ENCODE measurements at regions not wholly inside any gene's neighbourhood (a gene's known extent, or its start where the extent isn't known, plus 50 kb on each side); places are given as distances from the start of the nearest gene placed in this dataset.

DNA sequence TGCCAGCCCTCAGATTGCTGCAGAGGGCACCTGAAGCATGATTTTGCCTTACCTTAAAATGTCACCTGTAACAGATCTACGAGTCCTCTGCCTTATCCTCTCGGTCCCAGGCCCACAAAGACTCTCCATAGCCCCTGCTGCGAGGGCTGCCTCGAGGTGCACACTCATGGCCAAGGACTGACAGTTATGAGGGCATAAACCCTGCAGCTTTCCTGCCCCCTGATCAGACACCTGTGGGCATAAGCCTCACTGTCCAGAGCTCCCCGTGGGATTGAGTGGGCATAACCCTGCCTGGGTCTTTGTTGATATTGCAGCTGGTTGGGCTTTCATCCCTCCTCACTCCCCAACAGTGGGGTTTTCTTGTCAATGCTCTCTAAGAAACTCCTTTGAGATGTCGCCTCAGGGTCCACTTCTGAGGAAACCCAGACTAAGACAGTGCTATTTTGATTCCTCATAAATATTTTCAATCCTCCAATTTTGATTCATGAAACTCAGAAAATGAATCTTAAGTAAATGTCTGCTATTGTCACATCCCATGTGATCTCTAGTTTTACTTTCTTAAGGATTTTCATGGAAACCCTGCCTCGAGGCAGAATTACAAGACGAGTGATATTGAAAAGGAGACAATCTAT lies 108.5 kb upstream of the NCK2 start:
- no peak overlapping the region for H2BK120ac ChIP-seq (ENCODE audit: low read depth, low read length)
- H2BK15ac ChIP-seq (ENCODE audit: low read depth, low read length) = no peak overlapping the region
- peaks cover 24% of the 10 kb centered on the region for H3K27me3 ChIP-seq (ENCODE audit: control insufficient read depth, insufficient read depth, low read length)
- in situ Hi-C loops (cut with MboI; ENCODE audit: low sequenced_read_pairs) = no loop called here
- POLR2A ChIA-PET (ENCODE audit: unreplicated experiment) = no interaction called here
- H3K27ac ChIP-seq (ENCODE audit: insufficient read depth, low read length) = no peak overlapping the region
- H3K4me1 ChIP-seq (ENCODE audit: control insufficient read depth, insufficient read depth, low read length) = no peaks in the 10 kb centered on the region
- no peak overlapping the region for H2AK5ac ChIP-seq (ENCODE audit: low read depth, low read length)
- DNase-seq = no peak
- H4K5ac ChIP-seq (ENCODE audit: low read depth, low read length) = no peak overlapping the region
- H2AK9ac ChIP-seq (replicated peaks; ENCODE audit: low read depth, low read length, poor library complexity) = no peak overlapping the region
- H4K8ac ChIP-seq (ENCODE audit: low read depth in 2 of 2, low read length in 2 of 2) = no peak overlapping the region
- H3K56ac ChIP-seq (ENCODE audit: extremely low read depth, insufficient read depth, low read length) = no peak overlapping the region
- H3K4me3 ChIP-seq (ENCODE audit: insufficient read depth, low read depth, low read length) = no peak overlapping the region
- no peaks in the 10 kb centered on the region for H4K20me1 ChIP-seq (ENCODE audit: insufficient read depth, low read length)
- no peak overlapping the region for H2BK20ac ChIP-seq (ENCODE audit: low read depth, low read length)
- no peak overlapping the region for H3K14ac ChIP-seq (replicated peaks; ENCODE audit: low read depth, low read length)
- no peak for ATAC-seq (ENCODE audit: low read depth)
- H3K4ac ChIP-seq (ENCODE audit: low read depth, low read length) = no peak overlapping the region
- H2AFZ ChIP-seq (replicated peaks; ENCODE audit: low read length, poor library complexity) = no peak overlapping the region
- intact Hi-C loops (cut with micrococcal nuclease) = no loop called here
- 11% methylated on average over 4 of the region's 8 CpGs; no CpG with 5 or more reads in 1 of the 2 experiments for WGBS, 2 experiments (ENCODE audit: extremely low coverage in 2 of 2, insufficient read length in 1 of 2)
- no peaks in the 10 kb centered on the region for H3K79me1 ChIP-seq (ENCODE audit: low read depth in 1 of 2, low read length in 2 of 2)
- no peaks in the 10 kb centered on the region for H3K36me3 ChIP-seq (ENCODE audit: control insufficient read depth, insufficient read depth, low read length)
- H3K9me3 ChIP-seq (ENCODE audit: control insufficient read depth, insufficient read depth, low read length) = no peaks in the 10 kb centered on the region
- dilution Hi-C loops (cut with HindIII; ENCODE audit: low sequenced_read_pairs, unreplicated experiment) = no loop called here
- H3K9me1 ChIP-seq (ENCODE audit: insufficient read depth, low read length) = no peaks in the 10 kb centered on the region
- no peak overlapping the region for H2BK5ac ChIP-seq (ENCODE audit: low read depth, low read length, poor library complexity, severe bottlenecking)
- H3K23ac ChIP-seq (ENCODE audit: low read depth, low read length) = no peak overlapping the region
- TF ChIP-seq, protein P1, sequence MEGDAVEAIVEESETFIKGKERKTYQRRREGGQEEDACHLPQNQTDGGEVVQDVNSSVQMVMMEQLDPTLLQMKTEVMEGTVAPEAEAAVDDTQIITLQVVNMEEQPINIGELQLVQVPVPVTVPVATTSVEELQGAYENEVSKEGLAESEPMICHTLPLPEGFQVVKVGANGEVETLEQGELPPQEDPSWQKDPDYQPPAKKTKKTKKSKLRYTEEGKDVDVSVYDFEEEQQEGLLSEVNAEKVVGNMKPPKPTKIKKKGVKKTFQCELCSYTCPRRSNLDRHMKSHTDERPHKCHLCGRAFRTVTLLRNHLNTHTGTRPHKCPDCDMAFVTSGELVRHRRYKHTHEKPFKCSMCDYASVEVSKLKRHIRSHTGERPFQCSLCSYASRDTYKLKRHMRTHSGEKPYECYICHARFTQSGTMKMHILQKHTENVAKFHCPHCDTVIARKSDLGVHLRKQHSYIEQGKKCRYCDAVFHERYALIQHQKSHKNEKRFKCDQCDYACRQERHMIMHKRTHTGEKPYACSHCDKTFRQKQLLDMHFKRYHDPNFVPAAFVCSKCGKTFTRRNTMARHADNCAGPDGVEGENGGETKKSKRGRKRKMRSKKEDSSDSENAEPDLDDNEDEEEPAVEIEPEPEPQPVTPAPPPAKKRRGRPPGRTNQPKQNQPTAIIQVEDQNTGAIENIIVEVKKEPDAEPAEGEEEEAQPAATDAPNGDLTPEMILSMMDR (conservative IDR thresholded peaks at IDR 0.05; ENCODE audit: low read depth, low read length) = no peak
- no peak for TF ChIP-seq CHD1 (IDR thresholded peaks at IDR 0.05; ENCODE audit: low read depth, low read length)
- no peak for TF ChIP-seq RFX5 (IDR thresholded peaks at IDR 0.05; ENCODE audit: low read depth, low read length)
- no peak for TF ChIP-seq SMC3 (IDR thresholded peaks at IDR 0.05; ENCODE audit: low read depth, low read length)
- TF ChIP-seq, protein P2, sequence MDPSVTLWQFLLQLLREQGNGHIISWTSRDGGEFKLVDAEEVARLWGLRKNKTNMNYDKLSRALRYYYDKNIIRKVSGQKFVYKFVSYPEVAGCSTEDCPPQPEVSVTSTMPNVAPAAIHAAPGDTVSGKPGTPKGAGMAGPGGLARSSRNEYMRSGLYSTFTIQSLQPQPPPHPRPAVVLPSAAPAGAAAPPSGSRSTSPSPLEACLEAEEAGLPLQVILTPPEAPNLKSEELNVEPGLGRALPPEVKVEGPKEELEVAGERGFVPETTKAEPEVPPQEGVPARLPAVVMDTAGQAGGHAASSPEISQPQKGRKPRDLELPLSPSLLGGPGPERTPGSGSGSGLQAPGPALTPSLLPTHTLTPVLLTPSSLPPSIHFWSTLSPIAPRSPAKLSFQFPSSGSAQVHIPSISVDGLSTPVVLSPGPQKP (IDR thresholded peaks at IDR 0.05; ENCODE audit: borderline replicate concordance, low read depth, low read length) = no peak
- TF ChIP-seq FOS (IDR thresholded peaks at IDR 0.05; ENCODE audit: low read depth, low read length) = no peak
- TF ChIP-seq MXI1 (IDR thresholded peaks at IDR 0.05; ENCODE audit: borderline replicate concordance, low read depth, low read length) = no peak
- TF ChIP-seq MAFK (IDR thresholded peaks at IDR 0.05; ENCODE audit: low read depth, low read length) = no peak
- no peak for TF ChIP-seq BHLHE40 (IDR thresholded peaks at IDR 0.05; ENCODE audit: low read depth, low read length)
- no peak for TF ChIP-seq MAZ (IDR thresholded peaks at IDR 0.05; ENCODE audit: borderline replicate concordance, low read depth, low read length)
- no peak for TF ChIP-seq RAD21 (IDR thresholded peaks at IDR 0.05; ENCODE audit: low read length)
- TF ChIP-seq CEBPB (IDR thresholded peaks at IDR 0.05; ENCODE audit: low read depth, low read length) = no peak
- no peak for TF ChIP-seq NFE2L2 (IDR thresholded peaks at IDR 0.05; ENCODE audit: low read depth, low read length)
- TF ChIP-seq RCOR1 (IDR thresholded peaks at IDR 0.05; ENCODE audit: insufficient replicate concordance, low read length) = no peak
- TF ChIP-seq, protein P3, sequence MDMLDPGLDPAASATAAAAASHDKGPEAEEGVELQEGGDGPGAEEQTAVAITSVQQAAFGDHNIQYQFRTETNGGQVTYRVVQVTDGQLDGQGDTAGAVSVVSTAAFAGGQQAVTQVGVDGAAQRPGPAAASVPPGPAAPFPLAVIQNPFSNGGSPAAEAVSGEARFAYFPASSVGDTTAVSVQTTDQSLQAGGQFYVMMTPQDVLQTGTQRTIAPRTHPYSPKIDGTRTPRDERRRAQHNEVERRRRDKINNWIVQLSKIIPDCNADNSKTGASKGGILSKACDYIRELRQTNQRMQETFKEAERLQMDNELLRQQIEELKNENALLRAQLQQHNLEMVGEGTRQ (IDR thresholded peaks at IDR 0.05; ENCODE audit: low read depth, low read length) = no peak
- TF ChIP-seq POLR2A (IDR thresholded peaks at IDR 0.05; ENCODE audit: low read depth, low read length) = no peak
- CTCF ChIA-PET = interaction anchor here (0.6 kb wide), 1 partner anchor 11 kb away, joined by 3 read pairs; no protein-coding TSS in a partner anchor
- H4K91ac ChIP-seq (ENCODE audit: insufficient read depth, low read depth, low read length) = no peak overlapping the region
- H3K4me2 ChIP-seq (ENCODE audit: low read depth, low read length) = no peak overlapping the region
- BruUV-seq (replicated peaks) = no TSS peak
- no peak overlapping the region for H3K9ac ChIP-seq (ENCODE audit: low read depth, low read length)
- H3K18ac ChIP-seq (ENCODE audit: low read depth, low read length) = no peak overlapping the region
